Thoracic aorta (tissue), 2 donors: ENCODE measurements at regions not wholly inside any gene's neighbourhood (a gene's known extent, or its start where the extent isn't known, plus 50 kb on each side); places are given as distances from the start of the nearest gene placed in this dataset.

Source experiments
- ATAC-seq: fragments of 150-250 bp; one replicate; pipeline ENCODE4 v1.8.0; 2017; ENCODE audit warnings: low read depth; ENCODE audit not compliant: insufficient number of reproducible peaks, low FRiP score
- DNase-seq: peaks from one replicate; pipeline ENCODE4 v3.0.0-alpha.2; 2020; ENCODE audit warnings: low spot score
- H3K27ac ChIP-seq, 2 donors: fragments of 200-600 bp; sonication (generic); 1 replicate in 1 of 2; 2 replicates in 1 of 2; pipeline ENCODE4 v1.5.1; 2016; ENCODE audit warnings: mild to moderate bottlenecking in 2 of 2, moderate library complexity in 2 of 2
- H3K27me3 ChIP-seq: fragments of 200-600 bp; sonication (generic); replicated peaks from 2 replicates; pipeline ENCODE4 v1.6.0; 2016; ENCODE audit warnings: mild to moderate bottlenecking; ENCODE audit not compliant: insufficient read depth
- H3K36me3 ChIP-seq: fragments of 200-600 bp; sonication (generic); one replicate; pipeline ENCODE4 v1.5.1; 2016
- H3K4me1 ChIP-seq, 2 donors: fragments of 200-600 bp; sonication (generic); 1 replicate in 1 of 2; 2 replicates in 1 of 2; pipeline versions ENCODE4 v1.5.1 to v1.6.0; 2016; ENCODE audit warnings: low read depth in 2 of 2, mild to moderate bottlenecking in 1 of 2; ENCODE audit not compliant: control insufficient read depth in 1 of 2
- H3K4me3 ChIP-seq: fragments of 200-600 bp; sonication (generic); 2 replicates; pipeline ENCODE4 v1.5.1; 2016; ENCODE audit warnings: mild to moderate bottlenecking
- H3K9me3 ChIP-seq: fragments of 200-600 bp; sonication (generic); 2 replicates; pipeline ENCODE4 v1.5.1; 2016
- TF ChIP-seq, protein P1 (sequence below): fragments of 200-600 bp; sonication (generic); IDR thresholded peaks from one replicate; pipeline ENCODE4 v1.5.1; 2019; ENCODE audit warnings: antibody characterized with exemption

DNA sequence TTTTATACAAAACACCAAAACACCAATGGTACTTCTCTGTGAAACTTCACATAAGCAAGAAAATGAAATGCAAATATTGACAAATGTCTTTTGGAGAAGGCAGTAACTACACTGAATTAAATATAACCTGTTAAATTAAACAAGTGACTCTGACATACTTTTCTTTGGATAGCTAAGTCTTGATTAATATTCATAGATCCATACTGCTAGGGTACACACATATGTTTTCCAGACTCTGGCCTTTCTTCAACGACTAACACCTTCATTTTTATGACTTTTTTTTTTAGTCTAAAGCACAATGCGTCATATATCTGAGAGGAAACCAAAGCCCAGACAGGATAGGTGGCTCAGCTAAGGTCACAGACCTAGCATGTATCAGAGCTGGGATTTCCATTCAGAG is 263.7 kb downstream of the TENT4A start:
- no peak for DNase-seq
- H3K36me3 ChIP-seq, result no peaks in the 10 kb centered on the region
- TF ChIP-seq, protein P1, sequence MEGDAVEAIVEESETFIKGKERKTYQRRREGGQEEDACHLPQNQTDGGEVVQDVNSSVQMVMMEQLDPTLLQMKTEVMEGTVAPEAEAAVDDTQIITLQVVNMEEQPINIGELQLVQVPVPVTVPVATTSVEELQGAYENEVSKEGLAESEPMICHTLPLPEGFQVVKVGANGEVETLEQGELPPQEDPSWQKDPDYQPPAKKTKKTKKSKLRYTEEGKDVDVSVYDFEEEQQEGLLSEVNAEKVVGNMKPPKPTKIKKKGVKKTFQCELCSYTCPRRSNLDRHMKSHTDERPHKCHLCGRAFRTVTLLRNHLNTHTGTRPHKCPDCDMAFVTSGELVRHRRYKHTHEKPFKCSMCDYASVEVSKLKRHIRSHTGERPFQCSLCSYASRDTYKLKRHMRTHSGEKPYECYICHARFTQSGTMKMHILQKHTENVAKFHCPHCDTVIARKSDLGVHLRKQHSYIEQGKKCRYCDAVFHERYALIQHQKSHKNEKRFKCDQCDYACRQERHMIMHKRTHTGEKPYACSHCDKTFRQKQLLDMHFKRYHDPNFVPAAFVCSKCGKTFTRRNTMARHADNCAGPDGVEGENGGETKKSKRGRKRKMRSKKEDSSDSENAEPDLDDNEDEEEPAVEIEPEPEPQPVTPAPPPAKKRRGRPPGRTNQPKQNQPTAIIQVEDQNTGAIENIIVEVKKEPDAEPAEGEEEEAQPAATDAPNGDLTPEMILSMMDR, result no peak
- no peak overlapping the region for H3K27ac ChIP-seq
- no peak for ATAC-seq
- no peaks in the 10 kb centered on the region for H3K27me3 ChIP-seq
- H3K9me3 ChIP-seq, result no peaks in the 10 kb centered on the region
- no peaks in the 10 kb centered on the region for H3K4me1 ChIP-seq
- H3K4me3 ChIP-seq, result no peak overlapping the region

DNA sequence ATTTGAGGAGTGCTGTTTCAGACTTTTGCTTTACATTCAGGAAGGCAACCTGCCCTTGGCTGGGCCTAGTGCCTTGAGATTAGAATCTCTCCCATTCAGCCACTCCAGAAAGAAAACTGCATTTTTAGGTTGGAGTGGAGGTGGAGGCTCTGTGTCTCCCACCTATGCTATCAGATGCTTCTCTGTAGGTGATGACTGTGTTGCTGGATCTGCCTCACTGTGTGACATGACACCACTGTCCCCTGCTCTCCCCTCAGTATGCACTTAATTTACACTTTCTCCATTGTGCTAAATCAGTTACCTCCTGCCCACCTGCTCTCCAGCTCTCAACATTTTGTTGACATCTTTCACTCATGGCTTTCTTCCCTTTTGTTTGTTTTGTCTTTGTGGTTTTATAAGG is 265.8 kb downstream of the TENT4A start:
- Histone ChIP-seq H3K9me3 (no peaks in the 10 kb centered on the region), H3K4me1 (no peaks in the 10 kb centered on the region), H3K36me3 (no peaks in the 10 kb centered on the region), H3K27me3 (no peaks in the 10 kb centered on the region), H3K4me3 (no peak overlapping the region), H3K27ac (no peak overlapping the region)
- no peak for ATAC-seq
- no peak for DNase-seq
- TF ChIP-seq, protein P1, result no peak

GRCh38 chr5:6989230-6989629 is 276.0 kb downstream of the TENT4A start:
- ATAC-seq (no peak), DNase-seq (no peak)
- TF ChIP-seq, protein P1, result no peak
- H3K27ac ChIP-seq, result no peak overlapping the region
- no peaks in the 10 kb centered on the region for H3K4me1 ChIP-seq
- no peaks in the 10 kb centered on the region for H3K27me3 ChIP-seq
- no peak overlapping the region for H3K4me3 ChIP-seq
- no peaks in the 10 kb centered on the region for H3K36me3 ChIP-seq
- H3K9me3 ChIP-seq, result no peaks in the 10 kb centered on the region

DNA sequence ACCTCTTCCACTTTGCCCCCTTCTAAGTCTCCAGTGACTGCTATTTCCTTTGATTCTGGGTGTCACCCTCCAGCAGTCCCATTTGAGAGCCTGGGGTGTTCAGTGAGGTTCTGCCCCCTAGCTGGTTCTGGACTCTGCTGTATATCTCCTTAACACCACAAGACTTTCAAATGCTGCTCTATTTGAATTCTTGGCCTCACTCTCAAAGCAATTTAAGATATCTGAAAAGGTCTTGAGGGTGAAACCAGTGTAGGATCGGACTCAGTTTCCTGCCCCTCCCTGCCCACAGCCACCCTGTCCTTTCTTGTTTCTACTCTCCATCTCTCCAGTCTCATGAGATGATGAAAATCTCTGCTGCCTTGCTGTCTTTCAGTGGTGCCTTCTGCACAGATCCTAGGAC is 280.9 kb downstream of the TENT4A start:
- ATAC-seq (no peak), DNase-seq (no peak)
- H3K4me1 ChIP-seq, result no peaks in the 10 kb centered on the region
- TF ChIP-seq, protein P1, result no peak
- H3K27me3 ChIP-seq, result no peaks in the 10 kb centered on the region
- H3K4me3 ChIP-seq, result no peak overlapping the region
- H3K27ac ChIP-seq, result no peak overlapping the region
- no peaks in the 10 kb centered on the region for H3K9me3 ChIP-seq
- H3K36me3 ChIP-seq, result no peaks in the 10 kb centered on the region

GRCh38 chr5:6995115-6995514 is 281.9 kb downstream of the TENT4A start:
- no peaks in the 10 kb centered on the region for H3K4me1 ChIP-seq
- no peak for ATAC-seq
- TF ChIP-seq, protein P1, result no peak

More at GRCh38 chr5:6995115-6995514, 281.9 kb downstream of the TENT4A start:
- Histone ChIP-seq H3K9me3 (no peaks in the 10 kb centered on the region), H3K36me3 (no peaks in the 10 kb centered on the region), H3K27ac (no peak overlapping the region), H3K27me3 (no peaks in the 10 kb centered on the region), H3K4me3 (no peak overlapping the region)
- DNase-seq, result no peak
